ENCODE measurements at regions not wholly inside any gene's neighbourhood (a gene's known extent, or its start where the extent isn't known, plus 50 kb on each side); places are given as distances from the start of the nearest gene placed in this dataset.

DNA sequence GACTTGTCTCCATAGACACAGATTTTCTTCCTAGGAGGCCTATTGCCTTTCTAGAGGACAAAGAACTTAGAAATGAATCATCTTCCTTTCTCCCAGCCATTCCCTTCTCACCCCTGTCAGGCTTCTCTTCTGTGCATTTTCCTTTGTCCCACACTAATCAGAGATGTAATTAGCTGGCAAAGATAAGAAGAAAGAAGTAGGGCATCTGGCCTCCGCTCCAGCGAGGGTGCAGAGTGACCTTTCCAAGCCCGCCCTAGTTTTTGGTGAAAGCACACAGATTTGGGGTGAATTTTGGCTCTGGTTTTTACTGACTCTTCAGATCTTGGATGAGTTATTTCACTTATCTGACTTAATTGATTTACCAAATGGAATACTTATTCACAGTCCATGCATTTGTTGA is 626.5 kb downstream of the ZEB2 start:
- intact Hi-C loops (cut with micrococcal nuclease; ENCODE audit: unreplicated experiment): no loop called here
- peak; percentile 33 for DNase-seq (ENCODE audit: low spot score)
- H3K27ac ChIP-seq (ENCODE audit: low read depth, low read length, poor library complexity, severe bottlenecking): no peak overlapping the region
- BruUV-seq (replicated peaks): no TSS peak
- no peaks in the 10 kb centered on the region for H3K9me3 ChIP-seq (ENCODE audit: low read depth, low read length, poor library complexity, severe bottlenecking)
- H3K27me3 ChIP-seq (replicated peaks; ENCODE audit: insufficient read depth, low read depth, low read length, poor library complexity): no peaks in the 10 kb centered on the region
- no peak overlapping the region for H3K4me3 ChIP-seq (ENCODE audit: low read depth, low read length, poor library complexity, severe bottlenecking)
- POLR2A ChIA-PET (ENCODE audit: low non-redundant PET): no interaction called here
- TF ChIP-seq, protein P1, sequence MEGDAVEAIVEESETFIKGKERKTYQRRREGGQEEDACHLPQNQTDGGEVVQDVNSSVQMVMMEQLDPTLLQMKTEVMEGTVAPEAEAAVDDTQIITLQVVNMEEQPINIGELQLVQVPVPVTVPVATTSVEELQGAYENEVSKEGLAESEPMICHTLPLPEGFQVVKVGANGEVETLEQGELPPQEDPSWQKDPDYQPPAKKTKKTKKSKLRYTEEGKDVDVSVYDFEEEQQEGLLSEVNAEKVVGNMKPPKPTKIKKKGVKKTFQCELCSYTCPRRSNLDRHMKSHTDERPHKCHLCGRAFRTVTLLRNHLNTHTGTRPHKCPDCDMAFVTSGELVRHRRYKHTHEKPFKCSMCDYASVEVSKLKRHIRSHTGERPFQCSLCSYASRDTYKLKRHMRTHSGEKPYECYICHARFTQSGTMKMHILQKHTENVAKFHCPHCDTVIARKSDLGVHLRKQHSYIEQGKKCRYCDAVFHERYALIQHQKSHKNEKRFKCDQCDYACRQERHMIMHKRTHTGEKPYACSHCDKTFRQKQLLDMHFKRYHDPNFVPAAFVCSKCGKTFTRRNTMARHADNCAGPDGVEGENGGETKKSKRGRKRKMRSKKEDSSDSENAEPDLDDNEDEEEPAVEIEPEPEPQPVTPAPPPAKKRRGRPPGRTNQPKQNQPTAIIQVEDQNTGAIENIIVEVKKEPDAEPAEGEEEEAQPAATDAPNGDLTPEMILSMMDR (conservative IDR thresholded peaks at IDR 0.05; ENCODE audit: low read depth, low read length): no peak
- no peak for TF ChIP-seq EZH2 (IDR thresholded peaks at IDR 0.05; ENCODE audit: borderline replicate concordance, low read depth, low read length, poor library complexity, severe bottlenecking)
- H3K4me1 ChIP-seq (ENCODE audit: insufficient read depth, low read length, poor library complexity, severe bottlenecking): no peaks in the 10 kb centered on the region
- no peaks in the 10 kb centered on the region for H3K36me3 ChIP-seq (ENCODE audit: insufficient read depth, low read length, poor library complexity, severe bottlenecking)
- CTCF ChIA-PET: no interaction called here

DNA sequence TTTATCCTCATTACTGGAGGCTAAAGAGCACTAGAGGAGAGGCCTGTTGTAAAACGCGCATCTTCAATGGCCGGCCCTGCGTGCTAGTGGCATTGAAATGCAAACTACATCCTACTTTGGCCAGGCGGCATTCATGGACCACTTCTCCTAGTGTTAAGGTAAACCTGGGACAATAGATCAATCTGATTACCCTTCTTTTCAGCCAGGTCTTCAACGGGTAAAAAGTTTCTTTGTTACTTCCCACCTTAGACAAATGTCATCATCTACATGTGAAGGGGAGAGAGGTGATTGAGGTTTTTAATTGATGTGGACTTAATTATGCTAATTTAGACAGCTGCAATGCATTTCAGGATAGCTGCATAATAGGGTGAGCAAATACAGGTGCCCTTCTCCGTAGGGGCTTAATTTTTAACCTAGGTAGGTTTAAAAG is 628.0 kb downstream of the ZEB2 start:
- CTCF ChIA-PET: no interaction called here
- Histone ChIP-seq H3K9me3 (ENCODE audit: low read depth, low read length, poor library complexity, severe bottlenecking) (no peaks in the 10 kb centered on the region), H3K27me3 (replicated peaks; ENCODE audit: insufficient read depth, low read depth, low read length, poor library complexity) (no peaks in the 10 kb centered on the region), H3K4me3 (ENCODE audit: low read depth, low read length, poor library complexity, severe bottlenecking) (no peak overlapping the region), H3K27ac (ENCODE audit: low read depth, low read length, poor library complexity, severe bottlenecking) (no peak overlapping the region), H3K36me3 (ENCODE audit: insufficient read depth, low read length, poor library complexity, severe bottlenecking) (no peaks in the 10 kb centered on the region), H3K4me1 (ENCODE audit: insufficient read depth, low read length, poor library complexity, severe bottlenecking) (no peaks in the 10 kb centered on the region)
- no peak for DNase-seq (ENCODE audit: low spot score)
- BruUV-seq (replicated peaks): no TSS peak
- TF ChIP-seq, protein P1 (conservative IDR thresholded peaks at IDR 0.05; ENCODE audit: low read depth, low read length): no peak
- TF ChIP-seq EZH2 (IDR thresholded peaks at IDR 0.05; ENCODE audit: borderline replicate concordance, low read depth, low read length, poor library complexity, severe bottlenecking): no peak
- POLR2A ChIA-PET (ENCODE audit: low non-redundant PET): no interaction called here
- intact Hi-C loops (cut with micrococcal nuclease; ENCODE audit: unreplicated experiment): no loop called here

DNA sequence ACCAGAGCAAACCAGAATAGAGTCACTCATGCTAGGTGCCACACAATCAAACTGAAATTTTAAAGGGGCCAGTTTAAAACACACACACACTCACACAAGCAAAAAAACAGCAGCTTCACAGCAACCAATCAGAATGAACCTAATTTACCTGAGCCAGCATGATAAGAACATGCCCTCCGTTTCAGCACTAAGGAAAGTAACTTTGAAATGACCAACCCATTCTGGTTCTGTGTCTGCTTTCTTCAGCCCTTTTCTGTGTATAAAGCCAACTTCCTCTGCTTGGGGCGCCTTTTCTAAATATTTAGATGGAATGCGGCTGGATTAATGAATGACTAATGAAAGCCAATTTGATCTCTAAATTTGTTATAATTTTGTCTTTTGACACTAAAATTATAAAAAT is 629.1 kb downstream of the ZEB2 start:
- DNase-seq (ENCODE audit: low spot score): no peak
- POLR2A ChIA-PET (ENCODE audit: low non-redundant PET): no interaction called here
- intact Hi-C loops (cut with micrococcal nuclease; ENCODE audit: unreplicated experiment): no loop called here
- no peaks in the 10 kb centered on the region for H3K9me3 ChIP-seq (ENCODE audit: low read depth, low read length, poor library complexity, severe bottlenecking)
- H3K4me1 ChIP-seq (ENCODE audit: insufficient read depth, low read length, poor library complexity, severe bottlenecking): no peaks in the 10 kb centered on the region
- CTCF ChIA-PET: no interaction called here
- no peak overlapping the region for H3K27ac ChIP-seq (ENCODE audit: low read depth, low read length, poor library complexity, severe bottlenecking)
- BruUV-seq (replicated peaks): no TSS peak
- TF ChIP-seq EZH2 (IDR thresholded peaks at IDR 0.05; ENCODE audit: borderline replicate concordance, low read depth, low read length, poor library complexity, severe bottlenecking): no peak
- TF ChIP-seq, protein P1 (conservative IDR thresholded peaks at IDR 0.05; ENCODE audit: low read depth, low read length): no peak
- H3K27me3 ChIP-seq (replicated peaks; ENCODE audit: insufficient read depth, low read depth, low read length, poor library complexity): no peaks in the 10 kb centered on the region
- H3K4me3 ChIP-seq (ENCODE audit: low read depth, low read length, poor library complexity, severe bottlenecking): no peak overlapping the region
- no peaks in the 10 kb centered on the region for H3K36me3 ChIP-seq (ENCODE audit: insufficient read depth, low read length, poor library complexity, severe bottlenecking)
